ENCODE measurements at regions not wholly inside any gene's neighbourhood (a gene's known extent, or its start where the extent isn't known, plus 50 kb on each side); places are given as distances from the start of the nearest gene placed in this dataset.

DNA sequence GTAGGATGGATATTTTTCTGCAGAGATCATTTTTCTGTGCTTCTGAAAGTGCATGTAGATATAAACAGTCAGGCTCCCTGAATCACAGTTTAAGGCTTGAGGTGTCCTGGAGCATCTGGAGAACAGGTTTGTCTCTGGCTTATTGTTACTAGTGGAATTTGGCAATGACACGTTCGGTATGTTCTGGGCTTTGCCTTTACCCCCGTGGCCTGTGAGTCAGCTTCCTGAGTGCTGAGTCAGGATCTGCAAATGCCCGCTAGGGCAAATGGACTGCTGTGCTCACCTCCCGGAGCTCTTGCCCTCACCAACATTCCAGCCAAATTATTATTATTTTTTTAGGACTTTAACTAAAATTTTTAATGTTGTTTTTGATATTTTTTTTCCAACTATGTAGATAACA, 192.5 kb upstream of the PRSS1 start:
- Histone ChIP-seq H3K4me3 (replicated peaks; ENCODE audit: insufficient read depth, low read length) (no peak overlapping the region), H3K27me3 (ENCODE audit: insufficient read depth, poor library complexity, severe bottlenecking) (no peaks in the 10 kb centered on the region), H3K27ac (replicated peaks) (no peak overlapping the region)
- peak in 1 of 2 experiments; percentile 48 for DNase-seq (ENCODE audit: low read depth in 1 of 2, low spot score in 1 of 2)
- TF ChIP-seq CTCF (IDR thresholded peaks at IDR 0.05; ENCODE audit: insufficient read depth, low read length) (no peak), REST (IDR thresholded peaks at IDR 0.05; ENCODE audit: insufficient replicate concordance, low read depth) (no peak), GABPA (IDR thresholded peaks at IDR 0.05; ENCODE audit: low read depth) (no peak), SPI1 (IDR thresholded peaks at IDR 0.05; ENCODE audit: borderline replicate concordance, low read depth) (no peak), POLR2AphosphoS5 (IDR thresholded peaks at IDR 0.05; ENCODE audit: low read depth) (no peak)

DNA sequence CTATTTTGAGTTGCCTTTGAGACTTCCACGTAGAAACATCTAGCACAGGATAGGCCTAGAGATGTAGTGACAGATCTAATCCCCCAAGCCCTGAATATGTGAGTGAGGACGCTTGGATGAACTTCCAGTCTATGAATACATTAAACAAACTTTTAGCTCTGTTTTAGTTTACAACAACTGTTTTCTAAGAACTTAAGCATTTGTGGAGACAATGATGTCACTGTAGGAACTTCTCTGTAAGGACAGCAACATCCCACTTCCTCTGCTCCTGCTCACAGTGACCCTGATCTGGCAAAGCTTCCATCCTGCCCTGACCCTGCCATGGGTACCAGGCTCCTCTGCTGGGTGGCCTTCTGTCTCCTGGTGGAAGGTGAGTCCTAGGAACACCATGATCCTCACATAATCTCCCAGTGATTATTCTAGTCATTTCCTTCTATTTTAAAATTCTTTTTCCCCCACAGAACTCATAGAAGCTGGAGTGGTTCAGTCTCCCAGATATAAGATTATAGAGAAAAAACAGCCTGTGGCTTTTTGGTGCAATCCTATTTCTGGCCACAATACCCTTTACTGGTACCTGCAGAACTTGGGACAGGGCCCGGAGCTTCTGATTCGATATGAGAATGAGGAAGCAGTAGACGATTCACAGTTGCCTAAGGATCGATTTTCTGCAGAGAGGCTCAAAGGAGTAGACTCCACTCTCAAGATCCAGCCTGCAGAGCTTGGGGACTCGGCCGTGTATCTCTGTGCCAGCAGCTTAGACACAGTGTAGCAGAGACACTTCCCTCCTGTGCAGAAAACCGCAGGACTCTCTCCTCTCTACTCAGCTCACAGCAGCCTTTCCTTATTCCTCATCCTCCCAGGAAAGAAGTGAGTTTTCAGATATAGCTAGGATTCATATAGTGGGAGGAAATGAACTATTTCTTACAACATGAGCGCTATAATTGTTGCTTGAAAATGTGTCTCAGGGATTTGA, 194.4 kb upstream of the PRSS1 start:
- Histone ChIP-seq H3K4me3 (replicated peaks; ENCODE audit: insufficient read depth, low read length) (no peak overlapping the region), H3K27ac (replicated peaks) (no peak overlapping the region), H3K27me3 (ENCODE audit: insufficient read depth, poor library complexity, severe bottlenecking) (no peaks in the 10 kb centered on the region)
- no peak for TF ChIP-seq GABPA (IDR thresholded peaks at IDR 0.05; ENCODE audit: low read depth)
- peak; percentile 52; the same call in 1 of the 2 replicates for TF ChIP-seq SPI1 (IDR thresholded peaks at IDR 0.05; ENCODE audit: borderline replicate concordance, low read depth)
- TF ChIP-seq CTCF (IDR thresholded peaks at IDR 0.05; ENCODE audit: insufficient read depth, low read length): no peak
- DNase-seq (ENCODE audit: low read depth in 1 of 2, low spot score in 1 of 2): peak in 1 of 2 experiments; percentile 16

- TF ChIP-seq POLR2AphosphoS5 (IDR thresholded peaks at IDR 0.05; ENCODE audit: low read depth): no peak
- TF ChIP-seq REST (IDR thresholded peaks at IDR 0.05; ENCODE audit: insufficient replicate concordance, low read depth): no peak
- no peak for TF ChIP-seq GABPA (IDR thresholded peaks at IDR 0.05; ENCODE audit: low read depth)
- no peak for TF ChIP-seq CTCF (IDR thresholded peaks at IDR 0.05; ENCODE audit: insufficient read depth, low read length)
- no peak for TF ChIP-seq SPI1 (IDR thresholded peaks at IDR 0.05; ENCODE audit: borderline replicate concordance, low read depth)
- no peak overlapping the region for H3K27ac ChIP-seq (replicated peaks)
- no peak overlapping the region for H3K4me3 ChIP-seq (replicated peaks; ENCODE audit: insufficient read depth, low read length)
- no peaks in the 10 kb centered on the region for H3K27me3 ChIP-seq (ENCODE audit: insufficient read depth, poor library complexity, severe bottlenecking)
- no peak for DNase-seq (ENCODE audit: low read depth in 1 of 2, low spot score in 1 of 2)
Observed at GRCh38 chr7:142553216-142553615, 196.1 kb upstream of the PRSS1 start.
